HG03565 (cell line): ENCODE measurements at regions not wholly inside any gene's neighbourhood (a gene's known extent, or its start where the extent isn't known, plus 50 kb on each side); places are given as distances from the start of the nearest gene placed in this dataset.
"Not testable (repeated sequence)": the region's sequence is repeated elsewhere in the genome, so short reads cannot be mapped to it uniquely, and the experiment has no call there.

Source experiments
- ATAC-seq: cut with Tn5 transposase; IDR thresholded peaks from one replicate; pipeline ENCODE4 v1.9.1; 2021; ENCODE audit warnings: mild to moderate bottlenecking, moderate library complexity; ENCODE audit not compliant: unreplicated experiment

GRCh38 chr5:125999271-126000030 is 423.8 kb upstream of the GRAMD2B start:
- not testable (repeated sequence) for ATAC-seq

DNA sequence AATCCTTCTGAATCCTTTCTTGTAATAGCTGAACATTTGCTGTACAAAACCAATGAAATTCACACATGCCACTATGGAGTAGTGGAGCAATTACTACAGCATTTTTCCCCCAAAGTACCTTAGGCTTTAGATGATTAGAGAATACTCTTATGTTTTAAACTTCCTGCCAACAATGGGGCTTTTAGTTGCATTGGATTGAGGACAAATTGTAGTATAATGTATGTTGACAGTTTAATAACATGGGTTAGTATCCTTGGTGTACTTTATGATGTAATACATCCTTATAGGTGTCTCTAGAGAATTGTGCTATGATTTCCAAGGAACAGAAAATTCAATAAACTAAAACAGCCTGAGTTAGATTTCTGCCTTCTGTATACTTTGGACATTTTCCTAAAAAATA is 422.7 kb upstream of the GRAMD2B start:
- ATAC-seq = no peak

DNA sequence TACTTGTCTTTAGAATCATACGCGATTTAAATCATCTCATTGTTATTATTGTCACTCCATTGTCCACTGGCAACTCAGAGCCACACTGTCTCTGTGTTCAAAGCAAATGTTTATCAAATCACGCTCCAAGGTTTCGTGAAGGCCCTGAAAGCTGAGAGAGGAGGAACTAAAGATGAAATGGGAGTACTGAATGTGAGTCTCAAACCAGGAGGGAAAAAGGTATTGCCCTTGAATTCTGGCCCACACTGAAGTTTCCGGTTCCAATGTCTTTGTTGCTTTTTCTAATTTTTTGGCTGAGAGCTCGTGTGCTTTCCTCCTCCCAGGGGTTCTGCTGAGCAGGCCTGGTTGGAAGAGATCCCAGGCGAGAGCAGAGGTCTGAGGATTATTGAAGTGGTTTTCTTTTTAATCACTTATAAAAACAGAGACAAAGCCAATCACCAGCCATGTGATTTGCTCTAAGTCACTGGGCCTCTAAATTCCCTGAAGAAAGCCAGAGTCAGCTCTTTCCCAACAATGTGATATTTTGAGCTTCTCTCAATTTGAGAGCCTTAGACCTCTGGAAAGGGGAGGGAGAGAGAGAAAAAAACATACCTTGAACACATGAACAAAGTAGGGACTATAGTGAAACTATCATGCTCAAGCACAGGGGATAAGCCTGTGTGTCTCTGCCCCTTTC is 420.8 kb upstream of the GRAMD2B start:
- no peak for ATAC-seq

DNA sequence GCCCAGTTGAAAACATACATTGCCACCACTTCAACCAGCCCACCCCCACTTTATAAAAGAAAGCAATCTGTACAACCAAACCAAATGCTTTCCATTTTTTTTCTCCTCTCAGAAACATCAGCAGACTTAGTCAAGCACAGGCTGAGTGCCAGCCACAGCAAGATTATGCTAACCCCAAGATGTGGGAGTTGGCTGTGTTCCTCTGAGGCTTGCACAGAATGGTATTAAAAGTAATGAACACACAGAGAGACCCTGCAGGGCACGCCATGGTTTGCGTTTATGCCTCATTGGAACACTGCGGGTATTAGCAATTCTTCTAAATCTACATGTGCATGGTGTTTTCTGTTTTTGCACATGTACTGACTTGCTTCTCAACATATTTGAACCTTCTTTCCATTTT is 419.9 kb upstream of the GRAMD2B start:
- no peak for ATAC-seq

- no peak for ATAC-seq
These were observed 418.6 kb upstream of the GRAMD2B start for GRCh38 chr5:126004636-126005035.

- no peak for ATAC-seq
These were observed 415.4 kb upstream of the GRAMD2B start for GRCh38 chr5:126007841-126008240.

GRCh38 chr5:126009566-126009965 is 413.6 kb upstream of the GRAMD2B start:
- ATAC-seq = no peak

GRCh38 chr5:126011526-126011925 is 411.7 kb upstream of the GRAMD2B start:
- not testable (repeated sequence) for ATAC-seq

DNA sequence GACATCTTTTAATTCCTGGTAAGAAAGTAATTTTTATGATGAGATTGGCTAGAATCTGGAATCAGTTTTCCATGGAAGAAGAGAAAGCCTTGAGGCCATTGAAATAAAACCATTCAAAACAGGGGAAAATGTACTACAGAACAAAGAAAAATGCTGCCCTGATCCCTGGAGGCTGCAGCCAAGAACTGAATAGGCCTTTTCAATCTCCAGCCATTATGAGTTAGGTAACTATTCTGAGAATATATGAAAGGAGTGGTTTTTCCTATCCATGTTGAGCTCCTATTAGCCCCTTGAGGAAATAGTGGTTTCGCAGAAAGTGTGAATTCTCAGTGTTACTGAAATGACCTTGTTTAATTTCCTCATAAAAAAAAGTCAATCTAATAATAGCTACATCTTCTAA is 408.5 kb upstream of the GRAMD2B start:
- no peak for ATAC-seq

DNA sequence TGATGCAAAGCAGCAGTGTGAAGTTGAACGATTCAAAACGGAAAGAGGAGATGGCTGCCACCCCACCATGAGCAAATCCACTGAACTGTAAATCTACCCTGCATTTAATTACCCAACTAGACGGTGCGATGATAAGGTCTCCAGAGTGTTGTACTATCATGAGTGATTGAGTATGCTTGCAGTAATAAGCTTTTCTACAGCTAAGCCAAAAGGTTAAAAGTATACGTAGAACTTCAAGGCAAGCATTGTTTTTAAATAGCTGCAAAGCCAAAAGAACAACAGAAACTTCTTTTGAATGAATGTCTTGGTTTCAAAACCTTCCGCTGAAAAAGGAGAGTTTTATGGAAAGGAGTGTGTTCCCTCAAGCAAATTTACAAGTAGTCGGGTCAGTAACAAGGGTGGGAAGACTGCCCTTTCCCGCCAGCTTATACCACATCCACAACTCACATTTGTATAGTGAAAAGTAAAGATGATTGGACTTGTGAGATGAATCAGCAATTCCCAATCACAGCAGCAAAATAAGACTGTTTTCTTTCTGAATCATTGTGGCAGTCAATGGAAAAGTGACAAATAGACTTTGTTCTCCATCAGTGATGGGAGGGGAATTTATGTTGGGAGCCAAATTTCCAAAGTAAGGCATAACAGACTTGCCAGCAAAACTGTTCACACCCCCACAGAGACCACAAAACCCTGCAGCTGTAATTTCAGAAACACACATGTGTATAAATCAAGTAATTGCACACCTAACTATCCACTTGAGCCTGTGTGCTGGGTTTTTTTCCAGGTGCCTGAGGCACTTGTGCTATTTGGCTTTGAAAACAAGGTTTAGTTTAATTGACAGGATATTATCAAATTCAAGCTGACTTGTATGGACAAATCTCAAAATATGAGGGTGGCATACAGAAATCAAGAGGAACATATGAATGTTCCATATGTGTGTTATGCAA is 407.7 kb upstream of the GRAMD2B start:
- no peak for ATAC-seq

DNA sequence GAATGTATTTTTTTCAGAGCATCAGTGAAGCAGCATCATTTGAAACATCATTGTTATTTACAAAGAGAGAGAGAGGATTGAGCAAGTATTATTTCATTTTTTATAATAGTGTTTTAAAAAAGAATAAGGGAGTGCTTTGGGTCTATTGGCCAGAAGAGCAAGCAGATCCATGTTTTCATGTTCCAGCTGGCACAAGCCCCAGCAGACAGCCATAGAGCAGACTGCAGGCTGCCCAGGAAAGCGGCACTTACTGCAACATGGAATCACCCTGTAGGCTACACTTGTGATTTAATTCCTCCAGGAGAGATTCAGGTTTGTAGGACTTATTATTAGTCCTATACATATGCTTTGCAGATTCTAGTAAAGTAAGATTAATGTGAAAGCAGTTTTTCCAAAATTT is 407.0 kb upstream of the GRAMD2B start:
- ATAC-seq = no peak

DNA sequence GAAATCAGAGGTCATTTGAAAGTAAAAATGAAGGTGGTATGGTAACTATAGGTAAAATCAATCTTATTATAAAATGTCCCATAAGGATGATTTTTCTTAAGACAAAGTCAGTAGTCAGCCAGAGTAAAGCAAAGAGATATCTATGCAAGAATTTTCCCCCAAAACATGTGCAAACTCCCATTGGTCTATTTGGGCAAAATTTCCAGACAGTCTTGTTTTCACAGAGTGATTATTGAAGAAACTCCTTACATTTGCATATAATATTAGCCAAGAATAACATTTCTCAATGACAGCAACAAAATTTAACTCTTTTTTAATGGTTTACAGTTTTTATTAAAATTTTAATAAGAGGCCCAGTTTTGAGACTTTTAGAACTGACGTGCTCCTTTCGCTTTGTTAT is 406.1 kb upstream of the GRAMD2B start:
- no peak for ATAC-seq

GRCh38 chr5:126020770-126021169 is 402.4 kb upstream of the GRAMD2B start:
- no peak for ATAC-seq

GRCh38 chr5:126023994-126024441 is 399.2 kb upstream of the GRAMD2B start:
- ATAC-seq = no peak

DNA sequence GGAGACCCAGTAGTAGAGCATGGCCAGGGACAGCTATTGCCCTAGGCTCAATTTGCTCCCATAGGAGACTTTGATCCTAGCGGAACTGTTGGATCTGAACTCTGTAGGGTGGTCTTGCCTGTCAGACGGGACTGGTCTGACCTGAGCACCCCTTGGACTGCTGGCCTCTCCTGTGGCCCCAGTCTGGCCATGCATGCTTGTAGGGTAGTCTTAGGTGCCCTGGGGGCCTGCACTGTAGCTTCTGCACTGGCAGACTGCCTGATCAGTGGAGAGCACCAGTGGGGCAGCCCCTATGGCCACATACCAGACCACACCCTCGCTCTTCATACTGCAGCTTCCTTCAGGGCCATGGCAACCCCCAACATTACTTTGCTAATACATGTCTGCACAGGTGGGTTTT is 396.1 kb upstream of the GRAMD2B start:
- ATAC-seq = no peak

DNA sequence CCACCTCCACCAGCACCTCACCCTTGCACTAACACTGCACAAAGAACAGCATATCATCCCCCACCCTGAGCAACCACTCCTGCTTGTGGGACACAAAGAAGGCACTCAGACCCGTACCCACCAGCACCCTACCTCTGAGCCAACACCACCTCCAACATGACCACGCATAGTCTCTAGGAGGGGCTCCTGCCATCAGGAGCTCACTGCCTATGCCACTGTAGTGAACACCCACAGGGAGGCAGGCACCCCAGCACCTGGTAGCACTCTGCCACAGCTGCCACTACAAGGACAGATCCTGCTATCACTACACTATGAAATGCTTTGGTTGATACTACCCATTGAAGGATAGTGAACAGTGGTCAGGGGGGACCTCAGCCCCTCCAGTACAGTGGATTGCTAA is 395.6 kb upstream of the GRAMD2B start:
- no peak for ATAC-seq

- no peak for ATAC-seq
These were observed 394.9 kb upstream of the GRAMD2B start for GRCh38 chr5:126028336-126028735.

DNA sequence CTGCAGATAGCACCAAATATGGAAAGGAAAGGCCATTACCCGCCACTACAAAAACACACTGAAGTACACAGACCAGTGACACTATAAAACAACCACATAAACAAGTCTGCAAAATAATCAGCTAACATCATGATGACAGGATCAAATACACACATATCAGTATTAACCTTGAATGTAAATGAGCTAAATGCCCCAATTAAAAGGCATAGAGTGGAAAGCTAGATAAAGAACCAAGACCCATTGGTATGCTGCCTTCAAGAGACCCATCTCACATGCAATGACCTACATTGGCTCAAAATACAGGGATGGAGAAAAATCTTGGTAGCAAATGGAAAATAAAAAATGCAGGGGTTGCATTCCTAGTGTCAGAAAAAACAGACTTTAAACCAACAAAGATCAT is 393.9 kb upstream of the GRAMD2B start:
- ATAC-seq = not testable (repeated sequence)

DNA sequence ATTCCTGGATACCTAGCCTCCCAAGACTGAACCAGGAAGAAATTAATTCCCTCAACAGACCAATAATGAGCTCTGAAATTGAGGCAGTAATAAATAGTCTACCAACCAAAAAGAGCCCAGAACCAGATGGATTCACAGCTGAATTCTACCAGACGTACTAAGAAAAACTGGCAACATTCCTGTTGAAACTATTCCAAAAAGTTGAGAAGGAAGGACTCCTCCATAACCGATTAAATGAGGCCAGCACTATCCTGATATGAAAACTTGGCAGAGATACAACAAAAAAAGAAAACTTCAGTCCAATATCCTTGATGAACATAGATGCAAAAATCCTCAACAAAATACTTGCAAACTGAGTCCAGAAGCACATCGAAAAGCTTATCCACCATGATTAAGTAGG is 392.5 kb upstream of the GRAMD2B start:
- ATAC-seq = no peak

GRCh38 chr5:126031989-126032716 is 391.1 kb upstream of the GRAMD2B start:
- ATAC-seq = no peak

GRCh38 chr5:126043688-126044087 is 379.5 kb upstream of the GRAMD2B start:
- ATAC-seq = no peak
